NCI-H2196 (cell line): ENCODE measurements at regions not wholly inside any gene's neighbourhood (a gene's known extent, or its start where the extent isn't known, plus 50 kb on each side); places are given as distances from the start of the nearest gene placed in this dataset.
A peak's percentile ranks its signal among the peaks of the same experiment; 100 is the strongest.

Experiments used
- DNase-seq: peaks from one replicate; lab custom pipeline; 2025; ENCODE audit not compliant: unreplicated experiment; lab: John Stamatoyannopoulos, UW

DNA sequence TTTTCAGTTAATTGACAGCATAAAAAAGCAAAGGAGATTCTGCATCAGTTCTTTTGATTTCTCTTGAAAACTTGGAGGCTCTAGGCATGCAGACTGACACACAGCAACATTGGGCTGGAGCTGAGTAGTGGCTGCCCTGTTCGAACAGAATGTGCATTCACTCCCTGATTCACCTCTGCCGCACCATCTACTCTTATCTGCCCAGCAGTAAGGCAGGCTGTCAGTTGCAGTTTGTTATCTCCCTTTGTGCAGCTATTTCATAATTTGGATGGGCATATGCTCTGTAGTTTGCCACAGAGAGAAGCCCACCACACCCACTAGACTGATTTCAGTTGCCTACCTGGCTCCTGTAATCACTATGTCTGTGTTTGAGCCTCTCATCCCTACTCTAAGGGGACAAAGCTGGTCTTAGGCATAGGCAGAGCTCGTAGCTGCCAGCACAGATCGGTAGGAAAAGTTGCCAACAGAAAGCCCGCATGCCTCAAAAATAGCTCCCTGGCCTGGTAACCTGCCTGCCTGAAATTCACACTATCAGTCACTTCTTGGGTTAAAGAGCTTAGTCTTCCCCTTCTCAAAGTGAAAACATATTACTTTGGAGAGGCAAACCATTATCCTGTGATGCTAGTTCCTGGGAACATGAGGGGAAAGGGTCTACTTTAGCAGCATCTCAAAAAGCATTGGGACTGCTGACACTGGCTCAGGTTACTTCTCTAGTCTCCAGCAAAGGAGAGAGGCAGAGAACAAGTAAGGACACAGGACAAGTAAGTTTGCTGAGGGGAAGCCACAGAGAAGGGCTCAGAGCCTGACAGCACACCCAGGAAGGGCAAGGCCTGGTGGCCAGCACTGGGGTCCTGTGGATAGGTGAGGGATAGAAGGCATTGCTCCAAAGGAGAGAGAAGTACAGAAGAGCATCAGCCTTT is 75.9 kb upstream of the TMEM164 start:
- no peak for DNase-seq

DNA sequence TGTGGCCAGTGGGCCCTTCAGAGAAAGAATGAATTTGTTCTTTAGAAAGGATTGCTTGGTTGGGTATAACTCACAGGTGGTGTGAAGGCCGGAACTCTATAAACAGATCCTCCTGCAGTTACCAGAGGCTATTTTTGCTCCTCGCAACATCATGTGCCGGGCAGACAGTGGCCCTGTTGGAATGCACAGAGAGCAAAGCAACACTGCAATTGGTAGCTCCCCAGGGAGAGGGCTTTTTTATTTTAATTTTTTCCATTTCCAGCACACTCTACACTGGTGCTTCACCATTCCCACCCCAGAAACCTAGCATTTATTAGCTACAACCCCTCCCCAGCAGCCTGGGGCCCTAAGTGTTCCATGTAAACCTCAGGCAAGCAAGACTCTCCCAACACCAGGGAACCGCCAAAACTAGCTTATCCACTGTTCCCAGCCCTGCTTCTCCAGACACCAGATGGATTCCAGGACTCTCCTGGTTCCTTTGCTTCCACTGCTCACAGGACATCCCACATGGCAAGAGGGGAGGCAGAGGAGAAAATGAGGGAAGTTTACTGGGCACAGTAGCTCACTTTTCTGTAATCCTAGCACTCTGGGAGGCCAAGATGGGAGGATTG is 75.1 kb upstream of the TMEM164 start:
- no peak for DNase-seq

DNA sequence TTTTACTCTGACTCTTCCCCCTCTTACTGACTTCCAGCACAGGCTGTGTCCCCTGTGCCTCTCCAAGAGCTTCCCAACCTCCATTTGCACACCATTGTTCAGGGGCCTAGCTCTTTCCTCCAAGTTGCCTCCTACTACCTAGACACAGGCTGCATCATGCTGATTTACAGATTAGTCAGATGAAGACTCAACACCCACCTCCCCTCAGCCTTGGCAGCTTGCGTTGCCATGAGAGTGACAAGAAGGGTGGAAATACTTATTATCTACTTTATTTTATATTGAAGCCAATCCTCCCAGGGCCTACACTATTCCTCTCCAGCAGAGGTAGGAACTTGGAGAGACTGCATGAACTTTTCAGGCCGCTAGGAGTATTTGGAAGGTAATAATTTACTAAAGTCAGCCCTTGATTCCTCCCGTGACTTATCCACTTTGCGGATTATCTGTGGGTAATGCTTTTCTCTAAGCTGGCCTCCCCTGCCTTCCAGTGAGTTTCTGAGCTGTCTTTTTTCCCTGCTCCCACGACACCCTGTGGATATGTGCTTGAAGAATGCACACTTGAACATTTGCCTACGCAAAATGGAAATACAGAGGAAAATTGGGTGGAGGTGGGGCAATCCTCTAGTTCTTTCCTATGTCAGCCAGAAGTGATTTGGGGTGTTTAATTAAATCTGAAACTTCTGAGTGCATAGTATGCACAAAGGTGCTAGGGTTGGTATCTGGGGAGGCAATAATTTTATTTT is 74.1 kb upstream of the TMEM164 start:
- DNase-seq, result no peak

DNA sequence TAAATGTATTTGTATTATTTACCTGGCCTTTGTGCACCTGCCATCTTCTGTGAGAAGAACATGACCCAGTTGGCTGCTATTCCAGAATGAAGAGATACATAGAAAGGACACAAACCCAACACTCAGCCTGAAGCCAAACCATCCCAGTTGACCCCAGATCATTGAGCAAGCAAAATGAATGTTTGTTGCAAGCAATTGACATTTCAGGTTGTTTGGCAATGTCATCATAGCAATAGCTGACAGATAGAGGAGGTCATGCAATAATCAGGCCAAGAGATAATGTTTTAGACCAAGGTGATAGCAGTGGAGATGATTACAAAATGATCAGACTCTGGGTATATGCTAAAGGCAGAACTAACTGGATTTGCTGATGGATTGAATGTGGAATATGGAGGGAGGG is 71.2 kb upstream of the TMEM164 start:
- DNase-seq, result no peak

DNA sequence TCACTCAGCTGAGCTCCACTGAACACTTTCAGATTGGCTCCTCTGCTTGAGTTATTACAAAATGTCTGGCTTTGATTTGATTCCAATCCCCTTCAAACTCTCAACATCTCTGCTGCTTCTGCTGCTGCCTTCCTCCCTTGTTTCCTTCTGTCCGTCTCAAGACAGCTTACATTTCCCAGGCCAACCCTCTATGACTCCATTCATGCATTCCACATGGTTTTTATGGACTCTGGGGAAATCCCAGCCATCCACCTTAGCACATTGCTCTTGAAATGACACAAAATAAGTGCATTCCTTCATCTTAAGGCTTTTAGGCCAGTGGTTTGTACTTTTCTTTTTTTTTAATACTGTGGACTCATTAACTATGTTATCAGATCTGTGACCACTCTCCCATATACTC is 68.5 kb upstream of the TMEM164 start:
- no peak for DNase-seq

DNA sequence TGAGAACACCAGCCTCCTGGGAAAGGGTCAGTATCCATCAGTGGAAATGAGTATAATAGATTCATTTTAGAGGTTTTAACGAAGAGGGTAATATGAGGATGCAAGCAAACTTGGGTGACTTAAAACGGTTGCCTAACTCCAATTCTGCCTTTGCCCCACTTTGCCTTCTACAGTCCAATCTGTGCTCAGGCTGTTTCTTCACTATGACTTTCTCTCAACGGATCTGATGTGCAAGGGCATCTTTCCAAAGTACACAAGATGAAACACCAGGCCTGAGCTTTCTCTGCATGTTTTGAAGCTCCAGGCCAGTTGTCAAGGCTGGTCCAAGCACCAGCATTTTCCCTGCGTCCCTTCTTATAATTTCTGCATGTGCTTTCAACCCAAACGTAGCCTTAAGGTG is 68.0 kb upstream of the TMEM164 start:
- no peak for DNase-seq

DNA sequence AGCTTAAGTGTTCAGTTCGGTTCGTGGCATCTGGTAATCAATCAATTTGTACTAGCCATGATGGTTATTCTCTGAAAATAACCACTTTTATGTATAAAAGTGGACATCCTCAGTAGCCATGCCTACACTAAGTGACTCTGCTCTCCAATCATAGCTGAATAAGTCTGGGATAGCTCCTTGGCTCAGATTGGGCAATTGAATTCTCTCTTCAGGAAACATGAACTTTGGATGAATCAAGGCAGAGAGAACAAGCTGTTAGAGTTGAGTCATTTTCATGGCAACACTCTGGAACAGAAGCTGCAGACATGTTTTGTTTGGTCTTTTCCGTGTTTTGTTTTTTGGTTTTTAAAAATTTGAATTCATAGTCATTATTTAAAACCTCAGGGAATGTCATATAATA is 66.8 kb upstream of the TMEM164 start:
- no peak for DNase-seq

DNA sequence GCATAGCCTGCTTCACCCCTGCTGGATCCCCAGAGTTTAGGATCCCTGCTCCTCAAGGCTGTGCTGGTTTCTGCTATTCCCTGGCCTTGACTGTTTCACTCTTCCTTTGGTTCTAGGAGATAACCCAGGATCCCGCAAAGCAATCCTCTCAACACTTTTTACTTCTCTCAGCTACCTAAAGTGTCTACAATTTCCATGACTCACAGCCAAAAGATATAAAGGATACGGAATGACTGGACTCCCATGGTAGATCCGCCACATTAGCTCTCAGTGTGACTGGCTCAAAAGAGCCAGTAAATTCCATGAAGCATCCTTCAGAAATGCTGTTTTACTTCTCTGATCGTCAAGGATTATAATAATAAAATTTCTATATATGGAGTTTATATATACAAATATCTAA is 66.3 kb upstream of the TMEM164 start:
- no peak for DNase-seq

DNA sequence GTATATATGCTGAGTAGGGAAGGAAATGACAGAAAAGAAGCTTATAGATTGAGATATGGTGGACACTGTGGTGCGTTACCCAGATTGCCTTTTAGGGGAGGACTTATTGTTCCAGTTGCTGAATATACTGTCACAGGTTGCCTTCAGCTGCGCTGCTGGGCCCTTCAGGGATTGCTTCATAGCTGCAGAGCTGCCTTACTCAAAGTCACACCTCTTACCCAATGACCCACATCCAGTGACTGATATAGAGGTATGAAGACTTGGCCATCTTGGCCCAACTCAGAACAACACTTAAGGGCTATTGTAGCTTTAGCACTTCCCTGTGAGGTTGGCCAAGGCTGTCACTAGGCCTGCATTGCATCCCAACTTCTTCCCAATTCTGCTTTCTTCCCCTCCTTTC is 63.4 kb upstream of the TMEM164 start:
- no peak for DNase-seq

DNA sequence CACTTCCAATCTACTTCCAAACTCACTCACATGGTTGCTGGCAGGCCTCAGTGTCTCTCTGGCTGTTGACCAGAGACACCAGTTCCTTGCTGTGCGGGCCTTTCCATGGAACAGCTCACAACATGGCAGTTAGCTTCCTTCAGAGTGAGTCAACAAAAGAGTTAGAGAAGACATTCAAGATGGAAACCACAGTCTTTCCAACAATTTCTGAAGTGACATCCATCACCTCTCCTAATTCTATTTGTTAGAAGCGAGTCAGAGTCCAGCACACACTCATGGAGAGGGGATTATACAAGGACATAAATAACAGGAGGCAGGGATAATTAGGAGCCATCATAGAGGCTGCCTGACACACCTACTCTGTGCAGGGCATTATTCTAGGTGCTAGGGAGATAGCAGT is 62.5 kb upstream of the TMEM164 start:
- DNase-seq, result no peak

DNA sequence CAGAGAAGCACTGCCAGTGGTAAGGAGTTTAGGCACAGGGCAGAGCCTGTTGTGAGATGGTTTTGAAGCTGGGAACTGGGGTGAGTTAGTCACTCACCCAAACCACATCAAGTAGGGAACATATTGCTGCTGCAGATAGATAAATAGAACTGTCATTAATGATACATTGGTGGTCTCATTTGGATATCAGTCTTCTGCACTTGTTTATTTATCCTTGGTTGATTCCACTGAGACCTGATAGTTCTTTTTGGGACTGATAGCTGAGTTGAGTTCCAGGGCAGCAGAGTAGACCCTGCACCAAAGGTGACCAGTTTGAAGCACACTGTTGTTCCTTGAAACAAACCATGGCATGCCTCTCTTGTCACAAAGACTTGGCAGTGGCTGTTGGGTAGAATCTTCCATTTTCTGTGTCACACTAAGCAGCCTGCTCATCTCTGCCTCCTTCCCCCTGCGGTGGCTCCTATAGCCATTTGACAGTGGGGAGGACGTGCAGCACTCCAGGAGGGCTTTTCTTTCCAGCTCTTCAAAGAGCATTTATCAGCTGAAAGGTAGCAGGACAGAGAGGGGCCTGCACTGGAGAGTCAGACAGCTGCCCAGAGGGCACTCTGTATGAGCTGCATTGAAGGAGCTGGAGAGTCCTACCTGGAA is 59.7 kb upstream of the TMEM164 start:
- no peak for DNase-seq

DNA sequence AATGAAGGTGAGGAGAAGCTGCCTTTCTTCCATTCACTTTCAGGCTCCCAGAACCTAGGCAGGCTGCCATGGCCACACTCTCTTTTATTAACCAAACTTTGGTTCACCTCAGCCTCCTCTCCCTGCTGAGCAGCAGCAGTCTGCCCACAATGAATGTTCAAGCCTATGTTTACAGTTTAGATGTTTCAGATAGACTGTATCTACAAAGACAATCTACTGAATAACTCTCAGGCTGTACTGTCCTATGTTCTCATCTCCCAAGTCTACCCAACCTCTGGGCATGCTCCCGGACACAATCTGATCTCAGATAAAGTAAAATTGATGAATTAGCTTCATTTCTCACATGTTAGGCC is 59.2 kb upstream of the TMEM164 start:
- no peak for DNase-seq

DNA sequence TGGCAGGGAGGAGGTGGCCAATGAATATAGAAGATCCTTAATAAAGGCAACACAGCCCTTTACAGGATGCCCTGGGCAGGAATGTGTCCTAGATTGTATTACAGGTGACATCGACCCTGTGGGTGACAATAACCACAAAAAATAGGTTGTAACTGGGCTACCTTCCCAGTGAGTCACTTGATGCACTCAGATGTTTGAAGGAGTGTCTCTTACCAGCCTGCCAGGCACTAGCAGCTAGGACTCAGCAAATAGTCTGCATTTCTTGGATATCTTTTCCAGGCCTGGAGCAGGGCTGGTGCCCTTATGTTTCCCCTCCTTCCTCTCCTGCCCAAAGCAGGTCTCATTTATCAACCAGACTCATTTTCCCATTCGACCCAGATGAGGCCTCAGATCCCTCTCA is 50.9 kb upstream of the TMEM164 start:
- peak; percentile 10 for DNase-seq

DNA sequence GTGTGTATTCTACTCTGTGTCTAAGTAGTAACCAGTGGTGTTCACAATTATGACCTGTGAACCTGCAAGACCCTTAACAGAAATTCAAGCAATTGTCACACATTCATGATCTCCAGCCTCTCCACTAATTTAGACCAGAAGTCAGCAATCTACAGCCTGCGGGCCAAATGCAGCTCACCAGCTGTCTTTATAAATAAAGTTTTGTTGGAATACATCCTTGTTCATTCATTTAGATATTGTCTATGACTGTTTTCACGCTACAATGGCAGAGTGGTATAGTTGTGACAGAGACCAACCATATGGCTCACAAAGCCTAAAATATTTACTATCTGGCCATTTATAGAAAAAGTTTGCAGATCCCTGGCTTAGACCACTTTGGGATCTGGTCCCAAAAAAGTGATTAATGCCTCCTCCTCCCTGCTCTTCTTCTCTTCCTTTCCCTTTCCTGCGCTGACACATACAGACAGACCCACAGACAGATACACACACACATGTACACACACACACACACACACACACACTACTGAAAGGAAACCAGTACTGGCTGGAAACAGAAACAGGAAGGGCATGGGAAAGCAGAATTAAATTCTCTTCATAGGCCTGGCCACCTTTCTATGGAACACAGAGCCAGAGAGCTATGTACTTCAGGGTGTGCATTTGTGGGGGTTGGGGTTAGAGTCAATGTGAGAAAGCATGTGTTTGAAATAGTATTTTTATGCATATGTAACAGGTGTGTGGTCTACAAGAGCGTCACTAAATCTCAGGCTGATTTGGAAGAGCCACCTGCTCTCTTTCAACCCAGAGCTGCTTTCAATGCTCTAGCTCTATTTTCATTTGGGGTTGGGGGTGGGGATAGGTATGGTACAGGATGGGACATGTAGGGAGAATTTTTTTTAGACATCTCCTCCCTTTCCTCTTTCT is 49.7 kb upstream of the TMEM164 start:
- DNase-seq, result no peak
